ENCODE measurements at regions not wholly inside any gene's neighbourhood (a gene's known extent, or its start where the extent isn't known, plus 50 kb on each side); places are given as distances from the start of the nearest gene placed in this dataset.
A peak's percentile ranks its signal among the peaks of the same experiment; 100 is the strongest.

- no peak for DNase-seq
Observed at GRCh38 chr18:56167366-56167765, 471.0 kb downstream of the TXNL1 start.

GRCh38 chr18:56166914-56167313, 471.5 kb downstream of the TXNL1 start:
- DNase-seq = peak; percentile 48

- no peak for DNase-seq
Observed at GRCh38 chr18:56165601-56166355, 472.6 kb downstream of the TXNL1 start.

GRCh38 chr18:56162311-56163265, 475.8 kb downstream of the TXNL1 start:
- peak; percentile 60 for DNase-seq

GRCh38 chr18:56161566-56162260, 476.7 kb downstream of the TXNL1 start:
- DNase-seq = no peak

GRCh38 chr18:56158676-56159075, 479.7 kb downstream of the TXNL1 start:
- DNase-seq = no peak

- no peak for DNase-seq
Observed at GRCh38 chr18:56157541-56157940, 480.9 kb downstream of the TXNL1 start.

- no peak for DNase-seq
Observed at GRCh38 chr18:56152551-56153310, 485.7 kb downstream of the TXNL1 start.

GRCh38 chr18:56148373-56148772, 490.0 kb downstream of the TXNL1 start:
- peak; percentile 98 for DNase-seq

- DNase-seq = peak; percentile 71
Observed at GRCh38 chr18:56146565-56146964, 491.8 kb downstream of the TXNL1 start.

GRCh38 chr18:56142001-56142400, 496.4 kb downstream of the TXNL1 start:
- no peak for DNase-seq

- peak; percentile 89 for DNase-seq
Observed at GRCh38 chr18:56139792-56140254, 498.6 kb downstream of the TXNL1 start.

GRCh38 chr18:56139372-56139771, 499.0 kb downstream of the TXNL1 start:
- DNase-seq = no peak

- DNase-seq = no peak
Observed at GRCh38 chr18:56136105-56136504, 502.3 kb downstream of the TXNL1 start.

- DNase-seq = no peak
Observed at GRCh38 chr18:56130481-56130880, 507.9 kb downstream of the TXNL1 start.

- DNase-seq = no peak
Observed at GRCh38 chr18:56128153-56128791, 510.1 kb downstream of the TXNL1 start.

GRCh38 chr18:56127322-56128099, 510.9 kb downstream of the TXNL1 start:
- no peak for DNase-seq

- peak; percentile 95 for DNase-seq
Observed at GRCh38 chr18:56124186-56124585, 514.2 kb downstream of the TXNL1 start.

- no peak for DNase-seq
Observed at GRCh38 chr18:56121669-56122068, 516.7 kb downstream of the TXNL1 start.

- DNase-seq = no peak
Observed at GRCh38 chr18:56120782-56121181, 517.6 kb downstream of the TXNL1 start.

GRCh38 chr18:56119681-56120080, 518.7 kb downstream of the TXNL1 start:
- no peak for DNase-seq
